Fibroblast of mammary gland (primary cell): ENCODE measurements at regions not wholly inside any gene's neighbourhood (a gene's known extent, or its start where the extent isn't known, plus 50 kb on each side); places are given as distances from the start of the nearest gene placed in this dataset.
"Not testable (repeated sequence)": the region's sequence is repeated elsewhere in the genome, so short reads cannot be mapped to it uniquely, and the experiment has no call there.

Source experiments
- DNase-seq: peaks from one replicate; pipeline ENCODE4 v3.0.0-alpha.2; 2010; ENCODE audit warnings: low read depth
- H3K4me3 ChIP-seq: 2 replicates; pipeline ENCODE4 v1.5.1; 2011; ENCODE audit warnings: low read depth, mild to moderate bottlenecking, low read length, moderate library complexity; ENCODE audit not compliant: control insufficient read depth
- CTCF ChIP-seq: conservative IDR thresholded peaks from 2 replicates; pipeline ENCODE4 v1.5.1; 2011; ENCODE audit warnings: low read depth, low read length, inconsistent platforms; ENCODE audit not compliant: control insufficient read depth, insufficient read depth

DNA sequence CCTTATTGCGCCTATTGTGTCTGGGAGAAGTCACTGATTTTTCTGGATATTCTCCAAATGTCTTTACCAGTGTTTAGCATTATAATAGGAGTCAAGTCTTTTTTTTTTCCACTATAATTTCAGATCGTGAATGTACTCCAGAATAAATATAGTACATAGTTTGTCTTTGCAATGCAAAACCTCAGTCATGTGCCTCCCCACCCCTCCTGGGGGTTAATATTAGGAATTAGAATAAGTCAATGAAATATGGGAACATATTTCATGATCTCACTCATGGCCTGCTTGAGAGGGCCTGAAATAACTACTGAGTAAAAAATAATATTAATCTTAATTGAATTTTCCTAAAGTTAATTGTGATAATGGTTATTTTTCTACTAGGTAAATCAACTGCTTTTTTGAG lies 79.0 kb upstream of the TMEM170B start:
- H3K4me3 ChIP-seq, result no peak overlapping the region
- no peak for DNase-seq
- no peak for TF ChIP-seq CTCF

- DNase-seq, H3K4me3 ChIP-seq: not testable (repeated sequence)
Observed at GRCh38 chr6:11457422-11457821, 80.1 kb upstream of the TMEM170B start.

DNA sequence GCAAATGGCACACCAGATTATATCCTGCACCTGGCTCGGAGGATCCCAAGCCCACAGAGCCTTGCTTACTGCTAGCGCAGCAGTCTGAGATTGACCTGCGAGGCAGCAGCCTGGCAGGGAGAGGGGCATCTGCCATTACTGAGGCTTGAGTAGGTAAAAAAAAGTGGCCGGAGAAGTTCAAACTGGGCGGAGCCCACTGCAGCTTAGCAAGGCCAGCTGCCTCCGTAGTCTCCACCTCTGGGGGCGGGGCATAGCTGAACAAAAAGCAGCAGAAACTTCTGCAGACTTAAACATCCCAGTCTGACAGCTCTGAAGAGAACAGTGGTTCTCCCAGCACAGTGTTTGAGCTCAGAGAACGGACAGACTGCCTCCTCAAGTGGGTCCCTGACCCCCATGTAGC lies 85.4 kb upstream of the TMEM170B start:
- not testable (repeated sequence) for H3K4me3 ChIP-seq, DNase-seq

GRCh38 chr6:11450037-11450436 lies 87.5 kb upstream of the TMEM170B start:
- no peak for TF ChIP-seq CTCF
- no peak overlapping the region for H3K4me3 ChIP-seq
- no peak for DNase-seq

GRCh38 chr6:11449408-11449807 lies 88.1 kb upstream of the TMEM170B start:
- TF ChIP-seq CTCF, result no peak
- no peak overlapping the region for H3K4me3 ChIP-seq
- DNase-seq, result no peak

DNA sequence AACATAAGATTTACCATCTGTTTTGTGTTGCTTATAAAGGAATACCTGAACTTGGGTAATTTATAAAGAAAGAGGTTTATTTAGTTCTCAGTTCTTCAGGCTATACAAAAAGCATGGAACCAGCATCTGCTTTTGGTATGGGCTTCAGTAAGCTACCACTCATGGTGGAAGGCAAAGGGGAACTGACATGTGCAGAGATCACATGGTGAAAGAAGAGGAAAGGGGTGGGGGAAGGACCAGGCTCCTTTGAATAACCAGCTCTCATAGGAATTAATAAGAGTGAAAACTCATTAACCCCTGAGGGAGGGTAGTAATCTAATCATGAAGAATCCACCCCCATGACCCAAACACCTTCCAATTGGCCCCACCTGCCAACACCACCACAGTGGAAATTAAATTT lies 89.5 kb upstream of the TMEM170B start:
- no peak for DNase-seq
- no peak overlapping the region for H3K4me3 ChIP-seq
- TF ChIP-seq CTCF, result no peak

GRCh38 chr6:11447265-11447664 lies 90.3 kb upstream of the TMEM170B start:
- no peak for TF ChIP-seq CTCF
- no peak for DNase-seq
- no peak overlapping the region for H3K4me3 ChIP-seq

DNA sequence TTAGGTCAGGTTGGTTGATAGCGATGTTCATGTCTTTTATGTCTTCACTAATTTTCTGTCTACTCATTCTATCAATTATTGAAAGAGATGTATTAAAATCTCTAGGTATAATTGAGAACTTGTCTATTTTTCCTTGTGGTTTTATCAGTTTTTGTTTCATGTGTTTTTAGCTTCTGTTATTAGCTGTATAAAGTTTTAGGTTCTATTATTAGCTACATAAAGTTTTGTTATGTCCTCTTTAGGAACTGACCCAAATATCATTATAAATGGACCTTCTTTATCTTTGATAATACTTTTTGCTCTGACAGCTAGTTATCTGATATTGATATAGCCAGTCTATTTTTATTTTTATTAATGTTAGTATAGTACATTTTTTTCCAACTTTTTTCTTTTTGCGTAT lies 92.4 kb upstream of the TMEM170B start:
- H3K4me3 ChIP-seq, result no peak overlapping the region
- DNase-seq, result no peak
- no peak for TF ChIP-seq CTCF

DNA sequence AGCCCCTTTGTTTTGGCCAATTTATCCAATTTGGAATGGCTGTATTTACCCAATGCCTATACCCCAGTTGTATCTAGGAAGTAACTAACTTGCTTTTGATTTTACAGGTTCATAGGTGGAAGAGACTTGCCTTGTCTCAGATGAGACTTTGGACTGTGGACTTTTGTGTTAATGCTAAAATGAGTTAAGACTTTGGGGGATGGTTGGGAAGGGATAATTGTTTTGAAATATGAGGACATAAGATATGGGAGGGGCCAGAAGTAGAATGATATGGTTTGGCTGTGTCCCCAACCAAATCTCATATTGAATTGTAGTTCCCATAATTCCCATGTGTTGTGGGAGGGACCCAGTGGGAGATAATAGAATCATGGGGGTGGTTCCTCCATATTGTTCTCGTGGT lies 94.4 kb upstream of the TMEM170B start:
- not testable (repeated sequence) for H3K4me3 ChIP-seq, DNase-seq
